ENCODE measurements at regions not wholly inside any gene's neighbourhood (a gene's known extent, or its start where the extent isn't known, plus 50 kb on each side); places are given as distances from the start of the nearest gene placed in this dataset.

GRCh38 chr1:184319879-184320278 lies 67.0 kb upstream of the C1orf21 start:
- TF ChIP-seq GATA1 (IDR thresholded peaks at IDR 0.05; ENCODE audit: low read depth, low read length) (no peak), POLR2A (IDR thresholded peaks at IDR 0.05; ENCODE audit: low read length) (no peak)
- no peak for DNase-seq

GRCh38 chr1:184322253-184322652 lies 64.6 kb upstream of the C1orf21 start:
- TF ChIP-seq POLR2A (IDR thresholded peaks at IDR 0.05; ENCODE audit: low read length) (no peak), GATA1 (IDR thresholded peaks at IDR 0.05; ENCODE audit: low read depth, low read length) (no peak)

GRCh38 chr1:184324972-184325371 lies 61.9 kb upstream of the C1orf21 start:
- no peak for DNase-seq
- TF ChIP-seq POLR2A (IDR thresholded peaks at IDR 0.05; ENCODE audit: low read length), result no peak
- TF ChIP-seq GATA1 (IDR thresholded peaks at IDR 0.05; ENCODE audit: low read depth, low read length), result no peak

More at GRCh38 chr1:184322253-184322652, 64.6 kb upstream of the C1orf21 start:
- DNase-seq, result no peak

GRCh38 chr1:184326278-184326677 lies 60.6 kb upstream of the C1orf21 start:
- no peak for TF ChIP-seq POLR2A (IDR thresholded peaks at IDR 0.05; ENCODE audit: low read length)
- TF ChIP-seq GATA1 (IDR thresholded peaks at IDR 0.05; ENCODE audit: low read depth, low read length), result no peak

GRCh38 chr1:184329245-184329953 lies 57.4 kb upstream of the C1orf21 start:
- no peak for DNase-seq
- no peak for TF ChIP-seq GATA1 (IDR thresholded peaks at IDR 0.05; ENCODE audit: low read depth, low read length)
- no peak for TF ChIP-seq POLR2A (IDR thresholded peaks at IDR 0.05; ENCODE audit: low read length)

More at GRCh38 chr1:184326278-184326677, 60.6 kb upstream of the C1orf21 start:
- DNase-seq, result no peak

GRCh38 chr1:184329962-184330868 lies 56.6 kb upstream of the C1orf21 start:
- no peak for TF ChIP-seq POLR2A (IDR thresholded peaks at IDR 0.05; ENCODE audit: low read length)
- DNase-seq, result no peak

GRCh38 chr1:184330875-184331274 lies 56.0 kb upstream of the C1orf21 start:
- DNase-seq, result no peak
- no peak for TF ChIP-seq POLR2A (IDR thresholded peaks at IDR 0.05; ENCODE audit: low read length)
- TF ChIP-seq GATA1 (IDR thresholded peaks at IDR 0.05; ENCODE audit: low read depth, low read length), result no peak
